SKM-1 (cell line): ENCODE measurements at regions not wholly inside any gene's neighbourhood (a gene's known extent, or its start where the extent isn't known, plus 50 kb on each side); places are given as distances from the start of the nearest gene placed in this dataset.
"Not testable (repeated sequence)": the region's sequence is repeated elsewhere in the genome, so short reads cannot be mapped to it uniquely, and the experiment has no call there.

Source experiments
- DNase-seq: peaks from one replicate; lab custom pipeline; 2025; ENCODE audit not compliant: unreplicated experiment; lab: John Stamatoyannopoulos, UW

GRCh38 chr1:149157409-149157808, 54.1 kb upstream of the NBPF9 start:
- DNase-seq = not testable (repeated sequence)

- DNase-seq = not testable (repeated sequence)
Observed at GRCh38 chr1:149158308-149158707, 55.0 kb upstream of the NBPF9 start.

GRCh38 chr1:149163063-149163444, 59.7 kb upstream of the NBPF9 start:
- DNase-seq = not testable (repeated sequence)

GRCh38 chr1:149174765-149175164, 71.4 kb upstream of the NBPF9 start:
- DNase-seq = not testable (repeated sequence)

GRCh38 chr1:149175812-149176211, 72.5 kb upstream of the NBPF9 start:
- not testable (repeated sequence) for DNase-seq

GRCh38 chr1:149176453-149177316, 73.3 kb upstream of the NBPF9 start:
- not testable (repeated sequence) for DNase-seq

GRCh38 chr1:149190742-149191141, 87.4 kb upstream of the NBPF9 start:
- not testable (repeated sequence) for DNase-seq

GRCh38 chr1:149196651-149197050, 93.3 kb upstream of the NBPF9 start:
- DNase-seq = not testable (repeated sequence)

- DNase-seq = not testable (repeated sequence)
Observed at GRCh38 chr1:149200567-149200966, 97.2 kb upstream of the NBPF9 start.

- DNase-seq = not testable (repeated sequence)
Observed at GRCh38 chr1:149202283-149202682, 98.9 kb upstream of the NBPF9 start.

GRCh38 chr1:149204396-149204795, 101.0 kb upstream of the NBPF9 start:
- DNase-seq = not testable (repeated sequence)

GRCh38 chr1:149208836-149209235, 105.5 kb upstream of the NBPF9 start:
- not testable (repeated sequence) for DNase-seq

- not testable (repeated sequence) for DNase-seq
Observed at GRCh38 chr1:149211757-149212420, 108.5 kb upstream of the NBPF9 start.

- DNase-seq = not testable (repeated sequence)
Observed at GRCh38 chr1:149212946-149213345, 109.6 kb upstream of the NBPF9 start.

- DNase-seq = not testable (repeated sequence)
Observed at GRCh38 chr1:149213673-149214072, 110.3 kb upstream of the NBPF9 start.

GRCh38 chr1:149218080-149218988, 115.0 kb upstream of the NBPF9 start:
- not testable (repeated sequence) for DNase-seq

- not testable (repeated sequence) for DNase-seq
Observed at GRCh38 chr1:149219539-149219938, 116.2 kb upstream of the NBPF9 start.

GRCh38 chr1:149220463-149221074, 117.2 kb upstream of the NBPF9 start:
- DNase-seq = not testable (repeated sequence)

- not testable (repeated sequence) for DNase-seq
Observed at GRCh38 chr1:149227933-149228665, 124.7 kb upstream of the NBPF9 start.
